DOHH2 (cell line): ENCODE measurements at regions not wholly inside any gene's neighbourhood (a gene's known extent, or its start where the extent isn't known, plus 50 kb on each side); places are given as distances from the start of the nearest gene placed in this dataset.

ENCODE experiments used
- H3F3A ChIP-seq: fragments of 200-600 bp; sonication (generic), shearing (Covaris generic); 2 replicates; pipeline ENCODE4 v1.6.0; 2016; ENCODE audit warnings: antibody characterized with exemption, mild to moderate bottlenecking; ENCODE audit not compliant: control insufficient read depth, insufficient read depth
- H3K27ac ChIP-seq: fragments of 200-600 bp; sonication (generic); 2 replicates; pipeline ENCODE4 v1.5.1; 2014; ENCODE audit warnings: low read depth, mild to moderate bottlenecking, low read length, moderate library complexity
- H3K27me3 ChIP-seq: fragments of 200-600 bp; sonication (generic); 2 replicates; pipeline ENCODE4 v1.6.1; 2014; ENCODE audit warnings: mild to moderate bottlenecking, low read length, mixed read lengths; ENCODE audit not compliant: control insufficient read depth
- H3K36me3 ChIP-seq: fragments of 200-600 bp; sonication (generic); 2 replicates; pipeline ENCODE4 v1.6.1; 2014; ENCODE audit warnings: mild to moderate bottlenecking, low read length, moderate library complexity, mixed read lengths; ENCODE audit not compliant: control insufficient read depth
- H3K4me1 ChIP-seq: fragments of 200-600 bp; sonication (generic); 2 replicates; pipeline ENCODE4 v1.6.1; 2014; ENCODE audit warnings: mild to moderate bottlenecking, low read length, mixed read lengths; ENCODE audit not compliant: control insufficient read depth
- H3K4me2 ChIP-seq: fragments of 200-600 bp; sonication (generic); 2 replicates; pipeline ENCODE4 v1.6.0; 2014; ENCODE audit warnings: mild to moderate bottlenecking, low read length, moderate library complexity
- H3K4me3 ChIP-seq: fragments of 200-600 bp; sonication (generic); 2 replicates; pipeline ENCODE4 v1.5.1; 2014; ENCODE audit warnings: mild to moderate bottlenecking, low read length, mixed read lengths
- H3K79me2 ChIP-seq: fragments of 200-600 bp; sonication (generic); 2 replicates; pipeline ENCODE4 v1.6.1; 2014; ENCODE audit warnings: mild to moderate bottlenecking, low read length, mixed read lengths; ENCODE audit not compliant: control insufficient read depth
- H3K9me2 ChIP-seq: fragments of 200-600 bp; sonication (generic); replicated peaks from 2 replicates; pipeline ENCODE4 v1.6.1; 2014; ENCODE audit warnings: mild to moderate bottlenecking, low read length, mixed read lengths; ENCODE audit not compliant: control insufficient read depth
- H3K9me3 ChIP-seq: fragments of 200-600 bp; sonication (generic); 2 replicates; pipeline ENCODE4 v1.6.1; 2014; ENCODE audit warnings: antibody characterized with exemption, low read length, mixed read lengths; ENCODE audit not compliant: control insufficient read depth, insufficient read depth
- H4K20me1 ChIP-seq: fragments of 200-600 bp; sonication (generic); 2 replicates; pipeline ENCODE4 v1.6.0; 2014; ENCODE audit warnings: low read depth, mild to moderate bottlenecking, antibody characterized with exemption, low read length, moderate library complexity; ENCODE audit not compliant: control insufficient read depth, insufficient read depth
- CTCF ChIP-seq: fragments of 200-600 bp; sonication (generic); IDR thresholded peaks from one replicate; pipeline ENCODE4 v1.5.1; 2014; ENCODE audit warnings: antibody characterized with exemption, mild to moderate bottlenecking, low read depth, low read length; ENCODE audit not compliant: poor library complexity, severe bottlenecking
- EZH2phosphoT487 ChIP-seq: fragments of 200-600 bp; sonication (generic); IDR thresholded peaks from 2 replicates; pipeline ENCODE4 v1.6.1; 2017; ENCODE audit warnings: borderline replicate concordance, mild to moderate bottlenecking, antibody characterized with exemption, low read length, moderate library complexity, mixed read lengths

DNA sequence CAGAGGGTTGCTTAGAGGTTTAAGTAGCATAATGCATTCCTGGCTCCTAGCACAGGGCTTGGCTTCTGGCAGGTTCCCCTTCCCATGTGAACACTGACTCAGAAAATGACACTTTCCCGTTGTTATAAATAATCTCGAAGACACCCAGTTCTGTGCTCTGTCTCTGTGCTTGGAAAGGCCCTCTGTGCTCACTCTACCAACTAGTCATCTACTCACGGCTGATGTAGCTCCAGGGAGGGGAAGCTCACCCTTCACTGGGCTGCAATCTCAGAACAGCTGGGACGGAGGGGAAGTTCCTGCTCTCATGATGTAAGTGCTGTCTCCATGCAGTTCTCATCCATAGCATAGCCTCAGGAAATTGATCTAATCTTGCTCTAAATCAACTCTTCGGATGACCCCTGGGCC is 230.5 kb upstream of the ASIC2 start:
- H3K4me3 ChIP-seq = no peak overlapping the region
- no peak overlapping the region for H3K4me2 ChIP-seq
- H3F3A ChIP-seq = no peaks in the 10 kb centered on the region
- TF ChIP-seq EZH2phosphoT487 (no peak), CTCF (no peak)
- H3K79me2 ChIP-seq = no peaks in the 10 kb centered on the region
- no peaks in the 10 kb centered on the region for H3K4me1 ChIP-seq
- no peaks in the 10 kb centered on the region for H4K20me1 ChIP-seq
- H3K9me2 ChIP-seq = no peaks in the 10 kb centered on the region
- H3K27ac ChIP-seq = no peak overlapping the region
- H3K27me3 ChIP-seq = no peaks in the 10 kb centered on the region
- no peaks in the 10 kb centered on the region for H3K36me3 ChIP-seq
- peaks cover 5% of the 10 kb centered on the region; the same call in 1 of the 2 replicates for H3K9me3 ChIP-seq

DNA sequence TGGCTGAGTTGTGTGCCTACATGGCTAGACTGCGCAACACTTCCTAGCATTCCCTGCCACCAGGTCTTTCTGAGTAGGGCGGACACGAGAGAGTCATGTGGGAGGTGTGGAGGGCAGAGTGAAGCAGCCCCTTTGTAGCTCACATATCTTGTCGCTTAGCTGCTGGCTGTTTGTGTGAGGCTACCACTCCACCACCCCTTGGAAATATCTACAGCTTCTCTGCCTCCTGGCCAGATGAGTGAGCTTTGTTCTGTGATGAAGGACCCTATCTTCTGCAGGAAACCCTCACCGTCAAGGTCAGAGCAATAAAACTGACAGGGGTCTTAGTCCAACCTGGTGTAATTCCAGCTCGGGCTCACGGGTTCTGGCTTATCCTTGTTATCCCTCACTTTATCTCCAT is 232.1 kb upstream of the ASIC2 start:
- Histone ChIP-seq H3K9me3 (peaks cover 5% of the 10 kb centered on the region; the same call in 1 of the 2 replicates), H3K79me2 (no peaks in the 10 kb centered on the region), H3K4me2 (no peak overlapping the region), H3K9me2 (no peaks in the 10 kb centered on the region), H3K27me3 (no peaks in the 10 kb centered on the region), H3K36me3 (no peaks in the 10 kb centered on the region), H3K4me3 (no peak overlapping the region), H3K4me1 (no peaks in the 10 kb centered on the region), H3K27ac (no peak overlapping the region), H3F3A (no peaks in the 10 kb centered on the region), H4K20me1 (no peaks in the 10 kb centered on the region)
- TF ChIP-seq EZH2phosphoT487 (no peak), CTCF (no peak)

GRCh38 chr17:33526717-33527116 is 233.6 kb upstream of the ASIC2 start:
- no peak overlapping the region for H3K4me2 ChIP-seq
- no peaks in the 10 kb centered on the region for H3K36me3 ChIP-seq
- H3K4me1 ChIP-seq = no peaks in the 10 kb centered on the region
- H3K27me3 ChIP-seq = no peaks in the 10 kb centered on the region
- H3K9me2 ChIP-seq = no peaks in the 10 kb centered on the region
- TF ChIP-seq EZH2phosphoT487 (no peak), CTCF (no peak)
- H3K79me2 ChIP-seq = no peaks in the 10 kb centered on the region
- H4K20me1 ChIP-seq = no peaks in the 10 kb centered on the region
- peaks cover 5% of the 10 kb centered on the region; the same call in 1 of the 2 replicates for H3K9me3 ChIP-seq
- no peak overlapping the region for H3K4me3 ChIP-seq
- no peak overlapping the region for H3K27ac ChIP-seq
- no peaks in the 10 kb centered on the region for H3F3A ChIP-seq
